ENCODE measurements at regions not wholly inside any gene's neighbourhood (a gene's known extent, or its start where the extent isn't known, plus 50 kb on each side); places are given as distances from the start of the nearest gene placed in this dataset.

DNA sequence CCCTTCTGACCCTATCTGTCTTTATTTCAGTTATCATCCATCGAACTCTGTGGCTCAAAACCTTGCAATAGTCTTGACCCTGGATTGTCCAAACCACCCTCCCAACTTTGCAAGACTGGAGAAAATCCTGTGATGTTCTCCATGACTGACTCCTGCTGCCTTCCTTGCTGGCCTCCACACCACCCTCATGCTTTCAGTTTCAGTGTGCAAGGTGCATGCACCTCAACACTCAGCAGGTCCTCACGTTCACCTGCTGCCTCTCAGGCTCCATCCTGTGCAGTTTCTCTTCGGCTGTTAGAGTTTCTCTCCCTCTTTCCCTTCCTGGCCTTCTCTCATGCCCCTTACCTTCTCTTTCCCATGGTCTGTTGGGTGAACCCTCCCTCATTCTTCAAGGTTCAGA is 59.4 kb upstream of the ASIC2 start:
- no peaks in the 10 kb centered on the region for H3K4me1 Mint-ChIP-seq (ENCODE audit: low read depth, unreplicated experiment)
- H3K36me3 Mint-ChIP-seq (ENCODE audit: unreplicated experiment), result no peaks in the 10 kb centered on the region
- no peaks in the 10 kb centered on the region for H3K9me3 Mint-ChIP-seq (ENCODE audit: unreplicated experiment)
- TF ChIP-seq, protein P1, sequence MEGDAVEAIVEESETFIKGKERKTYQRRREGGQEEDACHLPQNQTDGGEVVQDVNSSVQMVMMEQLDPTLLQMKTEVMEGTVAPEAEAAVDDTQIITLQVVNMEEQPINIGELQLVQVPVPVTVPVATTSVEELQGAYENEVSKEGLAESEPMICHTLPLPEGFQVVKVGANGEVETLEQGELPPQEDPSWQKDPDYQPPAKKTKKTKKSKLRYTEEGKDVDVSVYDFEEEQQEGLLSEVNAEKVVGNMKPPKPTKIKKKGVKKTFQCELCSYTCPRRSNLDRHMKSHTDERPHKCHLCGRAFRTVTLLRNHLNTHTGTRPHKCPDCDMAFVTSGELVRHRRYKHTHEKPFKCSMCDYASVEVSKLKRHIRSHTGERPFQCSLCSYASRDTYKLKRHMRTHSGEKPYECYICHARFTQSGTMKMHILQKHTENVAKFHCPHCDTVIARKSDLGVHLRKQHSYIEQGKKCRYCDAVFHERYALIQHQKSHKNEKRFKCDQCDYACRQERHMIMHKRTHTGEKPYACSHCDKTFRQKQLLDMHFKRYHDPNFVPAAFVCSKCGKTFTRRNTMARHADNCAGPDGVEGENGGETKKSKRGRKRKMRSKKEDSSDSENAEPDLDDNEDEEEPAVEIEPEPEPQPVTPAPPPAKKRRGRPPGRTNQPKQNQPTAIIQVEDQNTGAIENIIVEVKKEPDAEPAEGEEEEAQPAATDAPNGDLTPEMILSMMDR (IDR thresholded peaks at IDR 0.05; ENCODE audit: partially characterized antibody, unreplicated experiment), result no peak
- no peak for DNase-seq
- no peak overlapping the region for H3K4me3 Mint-ChIP-seq (ENCODE audit: unreplicated experiment)
- H3K27me3 Mint-ChIP-seq (ENCODE audit: unreplicated experiment), result no peaks in the 10 kb centered on the region
- no peak overlapping the region for H3K27ac Mint-ChIP-seq (ENCODE audit: unreplicated experiment)

DNA sequence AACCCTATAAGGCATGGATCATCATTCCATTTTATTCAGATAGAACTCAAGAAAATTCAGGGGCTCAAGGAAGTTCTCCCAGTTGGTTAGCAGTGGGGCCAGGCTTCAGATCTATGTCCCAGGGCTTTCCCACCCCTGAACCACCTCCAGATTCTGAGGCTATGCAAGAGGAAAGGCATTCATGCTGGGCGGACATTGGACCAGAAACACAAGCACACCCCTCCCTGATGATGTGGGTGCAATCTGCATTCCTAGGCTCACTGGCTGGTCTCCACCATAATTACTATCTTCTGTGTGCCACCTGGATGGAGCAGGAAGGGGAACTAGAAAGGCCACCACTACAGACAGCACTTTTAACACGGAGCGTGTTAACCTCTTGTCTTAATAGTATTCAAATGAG is 63.2 kb upstream of the ASIC2 start:
- H3K4me3 Mint-ChIP-seq (ENCODE audit: unreplicated experiment), result no peak overlapping the region
- H3K27me3 Mint-ChIP-seq (ENCODE audit: unreplicated experiment), result no peaks in the 10 kb centered on the region
- H3K27ac Mint-ChIP-seq (ENCODE audit: unreplicated experiment), result no peak overlapping the region
- no peak for DNase-seq
- H3K36me3 Mint-ChIP-seq (ENCODE audit: unreplicated experiment), result no peaks in the 10 kb centered on the region
- TF ChIP-seq, protein P1 (IDR thresholded peaks at IDR 0.05; ENCODE audit: partially characterized antibody, unreplicated experiment), result no peak
- no peaks in the 10 kb centered on the region for H3K9me3 Mint-ChIP-seq (ENCODE audit: unreplicated experiment)
- no peaks in the 10 kb centered on the region for H3K4me1 Mint-ChIP-seq (ENCODE audit: low read depth, unreplicated experiment)

DNA sequence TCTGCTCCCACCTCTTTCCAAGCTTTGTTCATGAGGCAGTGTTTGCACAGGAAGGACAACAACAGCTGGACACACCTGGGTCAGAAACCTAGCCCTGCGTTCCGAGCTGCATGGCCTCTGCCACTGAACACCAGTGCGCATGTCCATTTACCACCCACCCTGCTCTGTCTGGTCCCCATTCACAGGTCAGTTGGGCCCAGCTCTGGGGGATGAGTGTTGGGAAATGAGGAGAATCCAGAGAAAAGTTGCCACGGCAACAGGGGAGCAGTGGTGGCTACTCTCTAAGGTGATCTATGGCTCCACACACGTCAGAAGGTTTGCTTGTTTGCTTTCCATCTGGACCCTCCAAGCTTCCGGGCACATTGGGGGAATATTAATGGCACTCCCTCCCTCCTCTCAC is 70.4 kb upstream of the ASIC2 start:
- no peaks in the 10 kb centered on the region for H3K4me1 Mint-ChIP-seq (ENCODE audit: low read depth, unreplicated experiment)
- no peaks in the 10 kb centered on the region for H3K9me3 Mint-ChIP-seq (ENCODE audit: unreplicated experiment)
- no peak overlapping the region for H3K27ac Mint-ChIP-seq (ENCODE audit: unreplicated experiment)
- H3K27me3 Mint-ChIP-seq (ENCODE audit: unreplicated experiment), result peaks cover 2% of the 10 kb centered on the region
- H3K36me3 Mint-ChIP-seq (ENCODE audit: unreplicated experiment), result peaks cover 4% of the 10 kb centered on the region
- TF ChIP-seq, protein P1 (IDR thresholded peaks at IDR 0.05; ENCODE audit: partially characterized antibody, unreplicated experiment), result no peak
- DNase-seq, result no peak
- no peak overlapping the region for H3K4me3 Mint-ChIP-seq (ENCODE audit: unreplicated experiment)

DNA sequence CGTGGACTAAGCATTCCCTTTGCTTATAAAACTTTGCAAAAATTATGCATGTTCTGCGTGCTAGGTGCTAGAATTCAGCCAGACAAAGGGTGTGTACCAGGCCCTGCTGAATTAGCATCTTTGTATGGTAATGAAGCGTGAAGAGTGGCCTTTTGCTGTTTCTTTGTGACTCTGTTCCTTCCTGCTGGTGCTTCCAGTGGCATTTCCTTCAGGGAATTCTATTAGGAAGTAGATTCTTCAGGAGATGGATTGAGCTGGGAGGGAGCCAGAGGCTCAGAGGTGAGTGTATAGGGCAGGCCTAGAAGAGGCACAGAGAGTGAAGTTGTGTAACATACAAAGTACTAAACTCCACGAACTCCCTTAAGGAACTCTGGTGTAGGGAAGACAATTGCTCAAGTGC is 73.9 kb upstream of the ASIC2 start:
- Mint-ChIP-seq H3K27me3 (ENCODE audit: unreplicated experiment) (peaks cover 2% of the 10 kb centered on the region), H3K4me3 (ENCODE audit: unreplicated experiment) (no peak overlapping the region), H3K36me3 (ENCODE audit: unreplicated experiment) (peaks cover 4% of the 10 kb centered on the region), H3K27ac (ENCODE audit: unreplicated experiment) (no peak overlapping the region), H3K4me1 (ENCODE audit: low read depth, unreplicated experiment) (no peaks in the 10 kb centered on the region), H3K9me3 (ENCODE audit: unreplicated experiment) (no peaks in the 10 kb centered on the region)
- no peak for DNase-seq
- TF ChIP-seq, protein P1 (IDR thresholded peaks at IDR 0.05; ENCODE audit: partially characterized antibody, unreplicated experiment), result no peak

DNA sequence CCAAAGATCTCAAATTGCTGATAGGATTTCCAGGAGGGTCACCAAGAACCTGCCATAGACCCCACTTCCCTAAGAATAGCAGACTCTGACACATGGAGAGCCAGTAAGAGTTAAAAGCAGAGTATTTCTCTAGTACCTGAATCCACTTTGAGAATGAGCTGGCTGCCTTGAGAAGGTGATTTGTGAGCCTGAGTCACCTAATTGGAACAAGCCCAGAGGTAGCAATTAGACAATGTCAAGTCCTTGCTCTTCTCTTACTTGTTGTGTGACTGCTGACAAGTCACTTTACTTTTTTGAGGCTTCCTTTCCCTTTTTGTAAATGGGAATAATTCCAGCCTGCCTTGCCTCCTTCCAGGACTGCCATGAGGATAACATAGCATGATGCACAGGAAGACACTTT is 76.1 kb upstream of the ASIC2 start:
- Mint-ChIP-seq H3K36me3 (ENCODE audit: unreplicated experiment) (peaks cover 4% of the 10 kb centered on the region), H3K4me3 (ENCODE audit: unreplicated experiment) (no peak overlapping the region), H3K27ac (ENCODE audit: unreplicated experiment) (no peak overlapping the region), H3K4me1 (ENCODE audit: low read depth, unreplicated experiment) (no peaks in the 10 kb centered on the region), H3K9me3 (ENCODE audit: unreplicated experiment) (peaks cover 2% of the 10 kb centered on the region), H3K27me3 (ENCODE audit: unreplicated experiment) (peaks cover 2% of the 10 kb centered on the region)
- DNase-seq, result no peak
- TF ChIP-seq, protein P1 (IDR thresholded peaks at IDR 0.05; ENCODE audit: partially characterized antibody, unreplicated experiment), result no peak

Measured in glutamatergic neuron (in vitro differentiated cells).